ENCODE measurements at regions not wholly inside any gene's neighbourhood (a gene's known extent, or its start where the extent isn't known, plus 50 kb on each side); places are given as distances from the start of the nearest gene placed in this dataset.
"Not testable (repeated sequence)": the region's sequence is repeated elsewhere in the genome, so short reads cannot be mapped to it uniquely, and the experiment has no call there.

GRCh38 chr13:18276280-18276679, 905.3 kb downstream of the TUBA3C start:
- H3K4me3 Mint-ChIP-seq; H3K36me3 Mint-ChIP-seq; H3K27ac Mint-ChIP-seq; CTCF ChIA-PET; H3K27me3 Mint-ChIP-seq; H3K4me1 Mint-ChIP-seq; H3K9me3 Mint-ChIP-seq (ENCODE audit: low read depth); DNase-seq: not testable (repeated sequence)
- ATAC-seq = peak; percentile 20

- H3K27me3 Mint-ChIP-seq; H3K9me3 Mint-ChIP-seq (ENCODE audit: low read depth); H3K4me3 Mint-ChIP-seq; ATAC-seq; DNase-seq; H3K4me1 Mint-ChIP-seq; H3K36me3 Mint-ChIP-seq; CTCF ChIA-PET; H3K27ac Mint-ChIP-seq: not testable (repeated sequence)
Observed at GRCh38 chr13:18273785-18274514, 907.7 kb downstream of the TUBA3C start.

DNA sequence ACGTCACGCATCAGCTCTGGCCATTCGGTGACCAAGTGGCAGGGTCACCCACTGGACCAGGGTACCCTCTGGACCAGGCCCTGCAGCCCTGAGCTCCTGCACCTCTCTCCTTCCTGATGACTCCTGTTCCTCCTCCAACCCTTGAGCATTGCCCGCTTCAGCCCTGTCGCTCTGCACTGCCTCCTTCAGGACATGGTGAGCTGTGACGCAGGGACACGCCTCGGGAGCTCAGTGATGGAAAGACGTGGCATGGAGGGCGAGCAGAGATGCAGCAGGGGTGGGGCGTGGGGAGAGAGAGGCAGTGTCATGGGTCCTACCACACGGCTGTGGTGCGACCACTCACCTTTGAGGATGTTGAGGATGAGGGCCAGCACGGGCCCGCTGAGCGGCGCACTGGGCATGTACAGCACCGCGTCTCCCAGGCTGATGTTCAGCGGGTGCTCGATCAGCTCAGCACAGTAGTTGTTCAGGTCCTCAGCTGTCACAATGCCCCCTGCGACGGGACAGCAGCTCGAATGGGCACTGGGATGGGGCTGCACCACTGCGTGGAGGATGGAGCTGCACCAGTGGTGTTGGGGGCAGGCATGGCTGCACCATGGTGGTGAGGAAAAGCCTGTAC, 922.7 kb downstream of the TUBA3C start:
- H3K4me3 Mint-ChIP-seq, H3K27me3 Mint-ChIP-seq, H3K4me1 Mint-ChIP-seq, H3K27ac Mint-ChIP-seq, H3K36me3 Mint-ChIP-seq, DNase-seq, CTCF ChIA-PET, ATAC-seq: not testable (repeated sequence)
- H3K9me3 Mint-ChIP-seq (ENCODE audit: low read depth) = peaks cover 12% of the 10 kb centered on the region

GRCh38 chr13:18257686-18258085, 923.9 kb downstream of the TUBA3C start:
- H3K27ac Mint-ChIP-seq, H3K36me3 Mint-ChIP-seq, H3K27me3 Mint-ChIP-seq, H3K4me1 Mint-ChIP-seq, DNase-seq, CTCF ChIA-PET, ATAC-seq, H3K4me3 Mint-ChIP-seq: not testable (repeated sequence)
- peaks cover 12% of the 10 kb centered on the region for H3K9me3 Mint-ChIP-seq (ENCODE audit: low read depth)

DNA sequence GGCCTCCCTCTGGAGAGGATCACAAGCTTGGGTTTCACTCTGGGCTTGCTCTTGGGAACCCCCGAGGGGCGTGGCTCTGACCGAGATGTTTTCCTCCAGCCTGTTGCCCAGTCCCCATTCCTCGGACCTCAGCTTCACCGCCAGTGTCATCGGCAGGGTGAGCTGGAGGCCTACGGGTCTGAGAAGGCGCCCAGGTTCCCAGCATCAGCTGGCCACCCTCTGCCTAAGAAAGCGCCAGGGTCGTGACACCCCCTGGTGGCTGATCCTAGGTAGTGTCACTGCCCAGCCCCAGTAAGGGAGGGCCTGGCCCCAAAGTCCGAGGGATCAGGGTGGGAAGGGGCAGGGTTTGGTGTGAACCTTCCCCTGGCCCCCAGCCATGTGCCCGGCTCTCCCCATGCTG, 928.8 kb downstream of the TUBA3C start:
- CTCF ChIA-PET, H3K4me3 Mint-ChIP-seq, H3K27me3 Mint-ChIP-seq, H3K27ac Mint-ChIP-seq, H3K4me1 Mint-ChIP-seq, ATAC-seq, H3K36me3 Mint-ChIP-seq, DNase-seq: not testable (repeated sequence)
- peaks cover 20% of the 10 kb centered on the region for H3K9me3 Mint-ChIP-seq (ENCODE audit: low read depth)

DNA sequence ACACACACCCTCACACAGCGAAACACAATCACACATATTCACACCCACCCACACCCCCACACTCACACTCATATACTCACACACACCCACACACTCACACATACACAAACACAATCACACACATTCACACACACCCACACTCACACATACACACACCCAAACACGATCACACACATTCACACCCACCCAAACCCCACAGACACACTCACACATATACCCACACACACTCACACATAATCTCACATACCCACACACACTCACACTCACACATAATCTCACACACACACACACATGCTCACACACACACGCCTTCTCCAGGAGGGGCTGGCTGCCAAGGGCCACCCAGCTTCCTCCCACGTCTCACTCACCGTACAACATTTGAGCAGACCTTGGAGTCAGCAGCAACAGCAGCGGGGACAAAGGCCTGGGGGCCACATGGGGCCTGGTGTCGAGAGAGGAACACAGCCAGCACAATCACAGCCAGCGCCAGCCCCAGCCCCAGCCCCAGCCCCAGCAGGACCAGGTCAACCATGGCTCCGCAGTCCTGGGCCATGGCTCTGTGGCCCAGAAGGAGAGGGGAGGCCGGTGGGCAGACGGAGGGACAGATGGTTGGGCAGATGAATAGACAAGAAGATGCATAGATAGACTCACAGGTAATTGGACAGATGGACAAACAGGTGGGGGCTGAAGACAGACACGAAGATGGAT, 932.9 kb downstream of the TUBA3C start:
- H3K9me3 Mint-ChIP-seq (ENCODE audit: low read depth); CTCF ChIA-PET; H3K4me1 Mint-ChIP-seq; H3K27me3 Mint-ChIP-seq; ATAC-seq; H3K27ac Mint-ChIP-seq; H3K36me3 Mint-ChIP-seq; H3K4me3 Mint-ChIP-seq; DNase-seq: not testable (repeated sequence)

- DNase-seq; H3K36me3 Mint-ChIP-seq; CTCF ChIA-PET; H3K27me3 Mint-ChIP-seq; H3K4me3 Mint-ChIP-seq; H3K4me1 Mint-ChIP-seq; H3K27ac Mint-ChIP-seq; H3K9me3 Mint-ChIP-seq (ENCODE audit: low read depth); ATAC-seq: not testable (repeated sequence)
Observed at GRCh38 chr13:18240086-18240485, 941.5 kb downstream of the TUBA3C start.

- DNase-seq; H3K27me3 Mint-ChIP-seq; H3K9me3 Mint-ChIP-seq (ENCODE audit: low read depth); H3K4me1 Mint-ChIP-seq; H3K4me3 Mint-ChIP-seq; H3K27ac Mint-ChIP-seq; H3K36me3 Mint-ChIP-seq; CTCF ChIA-PET; ATAC-seq: not testable (repeated sequence)
Observed at GRCh38 chr13:18238586-18238985, 943.0 kb downstream of the TUBA3C start.

GRCh38 chr13:18236528-18236815, 945.2 kb downstream of the TUBA3C start:
- H3K27ac Mint-ChIP-seq = no peak overlapping the region
- ATAC-seq (no peak), DNase-seq (no peak)
- H3K36me3 Mint-ChIP-seq = no peaks in the 10 kb centered on the region
- no peaks in the 10 kb centered on the region for H3K27me3 Mint-ChIP-seq
- CTCF ChIA-PET = no interaction called here
- H3K4me3 Mint-ChIP-seq = no peak overlapping the region
- peaks cover 7% of the 10 kb centered on the region for H3K9me3 Mint-ChIP-seq (ENCODE audit: low read depth)
- no peaks in the 10 kb centered on the region for H3K4me1 Mint-ChIP-seq

GRCh38 chr13:18235756-18236527, 945.7 kb downstream of the TUBA3C start:
- Mint-ChIP-seq H3K4me3 (no peak overlapping the region), H3K27ac (no peak overlapping the region), H3K27me3 (no peaks in the 10 kb centered on the region), H3K9me3 (ENCODE audit: low read depth) (peaks cover 6% of the 10 kb centered on the region), H3K36me3 (no peaks in the 10 kb centered on the region), H3K4me1 (no peaks in the 10 kb centered on the region)
- CTCF ChIA-PET = no interaction called here
- DNase-seq (no peak), ATAC-seq (no peak)

- no peaks in the 10 kb centered on the region for H3K4me1 Mint-ChIP-seq
- CTCF ChIA-PET = no interaction called here
- no peaks in the 10 kb centered on the region for H3K27me3 Mint-ChIP-seq
- H3K36me3 Mint-ChIP-seq = no peaks in the 10 kb centered on the region
- DNase-seq (no peak), ATAC-seq (no peak)
- H3K4me3 Mint-ChIP-seq = no peak overlapping the region
- H3K27ac Mint-ChIP-seq = no peak overlapping the region
- H3K9me3 Mint-ChIP-seq (ENCODE audit: low read depth) = peaks cover 4% of the 10 kb centered on the region
Observed at GRCh38 chr13:18235172-18235571, 946.5 kb downstream of the TUBA3C start.

- H3K4me3 Mint-ChIP-seq; H3K9me3 Mint-ChIP-seq (ENCODE audit: low read depth); DNase-seq; CTCF ChIA-PET; H3K36me3 Mint-ChIP-seq; H3K27me3 Mint-ChIP-seq; ATAC-seq; H3K27ac Mint-ChIP-seq; H3K4me1 Mint-ChIP-seq: not testable (repeated sequence)
Observed at GRCh38 chr13:18234451-18234850, 947.2 kb downstream of the TUBA3C start.

DNA sequence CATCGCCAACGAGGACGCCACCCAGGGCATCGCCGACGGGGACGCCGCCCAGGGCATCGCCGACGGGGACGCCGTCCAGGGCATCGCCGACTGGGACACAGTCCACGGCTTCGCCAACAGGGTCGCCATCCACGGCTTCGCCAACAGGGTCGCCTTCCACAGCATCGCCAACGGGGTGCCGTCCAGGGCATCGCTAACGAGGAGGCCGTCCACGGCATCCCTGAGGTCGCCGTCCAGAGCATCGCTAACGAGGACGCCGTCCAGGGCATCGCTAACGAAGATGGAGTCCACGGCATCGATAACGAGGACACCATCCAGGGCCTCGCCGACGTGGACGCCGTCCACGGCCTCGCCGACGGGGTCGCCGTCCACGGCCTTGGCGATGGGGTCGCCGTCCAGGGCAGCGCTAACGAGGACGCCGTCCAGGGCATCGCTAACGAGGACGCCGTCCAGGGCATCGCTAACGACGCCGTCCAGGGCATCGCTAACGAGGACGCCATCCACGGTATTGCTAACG, 947.8 kb downstream of the TUBA3C start:
- H3K9me3 Mint-ChIP-seq (ENCODE audit: low read depth) = peaks cover 2% of the 10 kb centered on the region
- no peaks in the 10 kb centered on the region for H3K36me3 Mint-ChIP-seq
- CTCF ChIA-PET = no interaction called here
- H3K27ac Mint-ChIP-seq = no peak overlapping the region
- no peaks in the 10 kb centered on the region for H3K4me1 Mint-ChIP-seq
- H3K27me3 Mint-ChIP-seq = no peaks in the 10 kb centered on the region
- H3K4me3 Mint-ChIP-seq = no peak overlapping the region
- no peak for ATAC-seq
- DNase-seq = no peak

All from activated CD8-positive, alpha-beta memory T cell treated with anti-CD3 and anti-CD28 coated beads, Interleukin-2, amount 10 ng/mL, durations not matched to agents 7 days and 5 days (primary cell).